ENCODE measurements at regions not wholly inside any gene's neighbourhood (a gene's known extent, or its start where the extent isn't known, plus 50 kb on each side); places are given as distances from the start of the nearest gene placed in this dataset.

GRCh38 chr1:80629304-80629837 lies 1171.4 kb upstream of the ADGRL2 start:
- TF ChIP-seq CTCF (IDR thresholded peaks at IDR 0.05) (no peak), POLR2A (IDR thresholded peaks at IDR 0.05) (no peak)
